ENCODE measurements at regions not wholly inside any gene's neighbourhood (a gene's known extent, or its start where the extent isn't known, plus 50 kb on each side); places are given as distances from the start of the nearest gene placed in this dataset.

DNA sequence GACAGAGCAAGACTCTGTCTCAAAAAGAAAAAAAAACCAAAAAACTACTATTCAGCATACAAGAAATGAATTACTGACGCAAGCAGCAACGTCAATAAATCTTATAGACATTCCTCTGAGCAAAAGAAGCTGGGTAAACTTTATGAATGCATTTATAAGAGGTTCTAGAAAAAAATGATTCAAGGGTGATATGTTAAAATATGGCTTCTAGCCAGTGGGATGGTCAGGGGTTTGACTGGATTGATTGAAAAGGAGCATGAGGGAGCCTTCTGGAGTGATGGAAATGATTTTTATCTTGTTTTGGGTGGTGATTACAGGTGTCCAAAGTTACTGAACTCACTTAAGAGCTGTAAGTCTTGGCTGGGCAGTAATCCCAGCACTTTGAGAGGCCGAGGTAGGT, 64.9 kb upstream of the SALL4 start:
- intact Hi-C loops (cut with DNase I) = no loop called here
- TF ChIP-seq, protein P1, sequence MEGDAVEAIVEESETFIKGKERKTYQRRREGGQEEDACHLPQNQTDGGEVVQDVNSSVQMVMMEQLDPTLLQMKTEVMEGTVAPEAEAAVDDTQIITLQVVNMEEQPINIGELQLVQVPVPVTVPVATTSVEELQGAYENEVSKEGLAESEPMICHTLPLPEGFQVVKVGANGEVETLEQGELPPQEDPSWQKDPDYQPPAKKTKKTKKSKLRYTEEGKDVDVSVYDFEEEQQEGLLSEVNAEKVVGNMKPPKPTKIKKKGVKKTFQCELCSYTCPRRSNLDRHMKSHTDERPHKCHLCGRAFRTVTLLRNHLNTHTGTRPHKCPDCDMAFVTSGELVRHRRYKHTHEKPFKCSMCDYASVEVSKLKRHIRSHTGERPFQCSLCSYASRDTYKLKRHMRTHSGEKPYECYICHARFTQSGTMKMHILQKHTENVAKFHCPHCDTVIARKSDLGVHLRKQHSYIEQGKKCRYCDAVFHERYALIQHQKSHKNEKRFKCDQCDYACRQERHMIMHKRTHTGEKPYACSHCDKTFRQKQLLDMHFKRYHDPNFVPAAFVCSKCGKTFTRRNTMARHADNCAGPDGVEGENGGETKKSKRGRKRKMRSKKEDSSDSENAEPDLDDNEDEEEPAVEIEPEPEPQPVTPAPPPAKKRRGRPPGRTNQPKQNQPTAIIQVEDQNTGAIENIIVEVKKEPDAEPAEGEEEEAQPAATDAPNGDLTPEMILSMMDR (IDR thresholded peaks at IDR 0.05) = no peak
- TF ChIP-seq POLR2A (IDR thresholded peaks at IDR 0.05) = no peak
- H3K4me1 ChIP-seq = no peaks in the 10 kb centered on the region
- no peaks in the 10 kb centered on the region for H3K9me3 ChIP-seq
- 64 to 73% methylated on average over 3 of the region's 3 CpGs for WGBS, 2 donors
- no peaks in the 10 kb centered on the region for H3K36me3 ChIP-seq (replicated peaks in 1 of 2; ENCODE audit: insufficient read depth in 1 of 2, low read depth in 2 of 2)
- H3K4me3 ChIP-seq = no peak overlapping the region
- H3K27ac ChIP-seq = no peak overlapping the region
- no peaks in the 10 kb centered on the region for H3K27me3 ChIP-seq
- DNase-seq (no peak), ATAC-seq (no peak)

DNA sequence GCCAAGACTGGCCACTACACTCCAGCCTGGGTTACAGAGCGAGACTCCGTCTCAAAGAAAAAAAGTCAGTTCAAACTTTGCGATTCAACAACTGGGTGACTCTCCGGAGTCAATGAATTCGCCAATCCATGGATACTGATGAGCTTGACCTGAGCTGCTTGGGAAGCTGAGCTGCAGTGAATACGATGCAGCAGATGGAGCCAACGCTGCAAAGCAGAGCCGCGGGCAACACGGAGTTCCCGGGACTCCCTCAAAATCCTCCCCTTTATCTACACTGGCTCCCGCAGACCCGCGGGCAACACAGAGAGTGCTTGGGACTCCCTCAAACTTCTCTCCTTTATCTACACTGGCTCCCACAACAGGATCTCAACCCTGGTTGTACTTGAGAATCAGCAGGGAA, 62.6 kb upstream of the SALL4 start:
- no peak for ATAC-seq
- H3K27me3 ChIP-seq = no peaks in the 10 kb centered on the region
- no peak overlapping the region for H3K27ac ChIP-seq
- intact Hi-C loops (cut with DNase I) = no loop called here
- H3K4me1 ChIP-seq = no peaks in the 10 kb centered on the region
- no peak for DNase-seq
- TF ChIP-seq, protein P1 (IDR thresholded peaks at IDR 0.05) = no peak
- H3K4me3 ChIP-seq = no peak overlapping the region
- WGBS, 2 donors = 84 to 92% methylated on average over 6 to 14 of the region's 14 CpGs
- no peaks in the 10 kb centered on the region for H3K9me3 ChIP-seq
- H3K36me3 ChIP-seq (replicated peaks in 1 of 2; ENCODE audit: insufficient read depth in 1 of 2, low read depth in 2 of 2) = no peaks in the 10 kb centered on the region

DNA sequence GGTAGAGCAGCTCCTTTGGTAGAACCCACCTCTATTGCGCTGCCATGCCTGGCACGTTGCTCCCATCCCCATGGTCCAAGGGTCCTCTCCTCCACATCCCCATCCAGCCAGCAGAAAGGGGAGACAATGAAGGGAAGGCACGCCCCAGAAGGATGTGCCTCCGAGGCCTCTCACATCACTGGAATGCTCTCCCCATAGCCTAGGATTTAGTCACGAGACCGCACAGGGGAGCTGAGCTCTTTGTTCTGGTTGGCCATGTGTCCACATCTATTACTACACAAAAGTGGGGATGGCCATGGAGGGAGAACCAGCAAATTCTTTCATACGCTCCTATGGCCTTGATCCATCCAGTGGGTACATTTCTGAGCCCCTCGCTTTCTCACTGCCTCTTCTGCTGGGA, 60.5 kb upstream of the SALL4 start:
- H3K9me3 ChIP-seq = no peaks in the 10 kb centered on the region
- no peaks in the 10 kb centered on the region for H3K4me1 ChIP-seq
- no peaks in the 10 kb centered on the region for H3K36me3 ChIP-seq (replicated peaks in 1 of 2; ENCODE audit: insufficient read depth in 1 of 2, low read depth in 2 of 2)
- WGBS, 2 donors = 82 to 86% methylated on average over 6 to 8 of the region's 8 CpGs
- TF ChIP-seq, protein P1 (IDR thresholded peaks at IDR 0.05) = no peak
- TF ChIP-seq POLR2A (IDR thresholded peaks at IDR 0.05) = no peak
- no peak overlapping the region for H3K27ac ChIP-seq
- H3K27me3 ChIP-seq = no peaks in the 10 kb centered on the region
- intact Hi-C loops (cut with DNase I) = no loop called here
- ATAC-seq (no peak), DNase-seq (no peak)
- no peak overlapping the region for H3K4me3 ChIP-seq

DNA sequence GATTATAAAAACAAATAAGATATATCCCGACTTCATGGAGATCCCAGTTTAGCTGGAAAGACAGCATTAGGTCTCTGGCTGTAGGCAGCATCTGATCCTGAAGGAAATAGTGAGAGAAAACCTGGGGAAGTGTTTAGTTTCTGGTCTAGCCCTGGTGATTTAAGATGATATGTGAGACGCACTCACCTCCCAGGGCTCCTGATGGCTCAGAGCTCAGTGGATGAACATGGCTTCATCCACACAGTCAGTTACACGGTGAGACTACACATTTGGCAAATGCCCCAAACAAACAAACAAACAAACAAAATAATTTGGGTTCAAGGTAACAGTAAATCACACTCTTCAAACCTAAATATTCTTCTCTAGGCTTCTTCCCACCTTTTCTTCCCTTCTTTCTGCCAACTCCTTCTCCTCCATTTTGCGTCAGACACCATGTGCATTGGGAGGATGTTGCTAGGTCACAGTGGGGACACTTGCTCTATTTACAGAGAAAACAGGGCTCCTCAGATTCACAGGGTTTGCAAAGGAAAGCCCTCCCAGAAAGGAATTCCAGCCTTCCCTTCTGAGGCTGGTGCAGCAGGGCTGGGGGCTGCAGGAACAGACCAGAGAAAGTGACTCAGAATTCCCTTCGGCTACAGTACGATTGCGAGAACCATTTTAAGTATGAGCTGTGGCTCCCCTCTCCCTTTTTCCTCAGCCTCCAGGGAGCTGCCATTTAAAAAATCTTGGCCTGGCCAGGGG, 59.6 kb upstream of the SALL4 start:
- Histone ChIP-seq H3K4me3 (no peak overlapping the region), H3K36me3 (replicated peaks in 1 of 2; ENCODE audit: insufficient read depth in 1 of 2, low read depth in 2 of 2) (no peaks in the 10 kb centered on the region), H3K9me3 (no peaks in the 10 kb centered on the region), H3K4me1 (no peaks in the 10 kb centered on the region), H3K27ac (no peak overlapping the region), H3K27me3 (no peaks in the 10 kb centered on the region)
- ATAC-seq (no peak), DNase-seq (no peak)
- intact Hi-C loops (cut with DNase I) = no loop called here
- 49 to 59% methylated on average over 7 of the region's 7 CpGs for WGBS, 2 donors
- no peak for TF ChIP-seq POLR2A (IDR thresholded peaks at IDR 0.05)
- TF ChIP-seq, protein P1 (IDR thresholded peaks at IDR 0.05) = no peak

Data from body of pancreas (tissue), 4 donors.